Keratinocyte (primary cell): ENCODE measurements at regions not wholly inside any gene's neighbourhood (a gene's known extent, or its start where the extent isn't known, plus 50 kb on each side); places are given as distances from the start of the nearest gene placed in this dataset.

ENCODE experiments used
- DNase-seq: peaks from one replicate; pipeline ENCODE4 v3.0.0-alpha.2; 2011; ENCODE audit warnings: low read depth, missing footprints, low spot score
- FAIRE-seq: peaks from 2 replicates; lab custom pipeline; 2011; peaks lifted over from hg19 to GRCh38; lab: Jason Lieb, UNC
- H2AFZ ChIP-seq: 2 replicates; pipeline ENCODE4 v1.6.0; 2012; ENCODE audit warnings: low read length, control low read depth, inconsistent platforms; ENCODE audit not compliant: control insufficient read depth
- H3K27ac ChIP-seq: 2 replicates; pipeline ENCODE4 v1.5.1; 2011; ENCODE audit warnings: low read length; ENCODE audit not compliant: control insufficient read depth, insufficient read depth
- H3K27me3 ChIP-seq: 3 replicates; pipeline ENCODE4 v1.6.0; 2011; ENCODE audit warnings: low read length; ENCODE audit not compliant: control insufficient read depth, insufficient read depth; ENCODE audit errors: extremely low read depth
- H3K36me3 ChIP-seq, 2 experiments: 2 replicates in 1 of 2; 3 replicates in 1 of 2; pipeline ENCODE4 v1.5.1; 2011; ENCODE audit warnings: low read length in 2 of 2, mild to moderate bottlenecking in 1 of 2; ENCODE audit not compliant: control insufficient read depth in 2 of 2, insufficient read depth in 2 of 2; ENCODE audit errors: extremely low read depth in 1 of 2
- H3K4me1 ChIP-seq: 3 replicates; pipeline ENCODE4 v1.5.1; 2011; ENCODE audit warnings: low read length; ENCODE audit not compliant: control insufficient read depth, insufficient read depth; ENCODE audit errors: extremely low read depth
- H3K4me2 ChIP-seq: 3 replicates; pipeline ENCODE4 v1.6.0; 2011; ENCODE audit warnings: low read depth, low read length; ENCODE audit not compliant: control insufficient read depth, insufficient read depth; ENCODE audit errors: extremely low read depth
- H3K4me3 ChIP-seq, 3 experiments: fragments of 200-600 bp in 1 of 3; sonication (generic) in 1 of 3; 2 replicates in 2 of 3; 3 replicates in 1 of 3; pipeline ENCODE4 v1.5.1; 2011 to 2016; ENCODE audit warnings: low read length in 3 of 3, mild to moderate bottlenecking in 3 of 3, control low read depth in 2 of 3, inconsistent platforms in 1 of 3, low read depth in 1 of 3, mixed read lengths in 1 of 3, mixed run types in 1 of 3, moderate library complexity in 1 of 3; ENCODE audit not compliant: control insufficient read depth in 2 of 3, insufficient read depth in 2 of 3; ENCODE audit errors: extremely low read depth in 1 of 3
- H3K79me2 ChIP-seq: 2 replicates; pipeline ENCODE4 v1.6.0; 2012; ENCODE audit warnings: low read length; ENCODE audit not compliant: control insufficient read depth, insufficient read depth
- H3K9ac ChIP-seq: 3 replicates; pipeline ENCODE4 v1.6.0; 2011; ENCODE audit warnings: low read length; ENCODE audit not compliant: control insufficient read depth, insufficient read depth; ENCODE audit errors: extremely low read depth
- H3K9me1 ChIP-seq: 3 replicates; pipeline ENCODE4 v1.6.0; 2011; ENCODE audit warnings: low read length; ENCODE audit not compliant: control insufficient read depth, insufficient read depth; ENCODE audit errors: extremely low read depth
- H3K9me3 ChIP-seq: 2 replicates; pipeline ENCODE4 v1.5.1; 2012; ENCODE audit warnings: low read depth, low read length; ENCODE audit not compliant: control insufficient read depth
- H4K20me1 ChIP-seq: 3 replicates; pipeline ENCODE4 v1.6.0; 2011; ENCODE audit warnings: low read length; ENCODE audit not compliant: control insufficient read depth, insufficient read depth; ENCODE audit errors: extremely low read depth
- EZH2 ChIP-seq: IDR thresholded peaks from one replicate; pipeline ENCODE4 v1.6.1; 2012; ENCODE audit warnings: inconsistent platforms, mild to moderate bottlenecking, low read length, moderate library complexity
- dilution Hi-C: fragments of 300-500 bp; cut with MboI; formaldehyde crosslinking; loops from one replicate; pipeline ENCODE4 v1.7.0; 2020; ENCODE audit warnings: low sequenced_read_pairs; ENCODE audit not compliant: extremely low pct_ligation_motif_present
- TF ChIP-seq, protein P1 (sequence below), 3 experiments: IDR thresholded peaks in 1 of 3; conservative IDR thresholded peaks in 1 of 3; optimal IDR thresholded peaks in 1 of 3; 2 replicates in 2 of 3; 3 replicates in 1 of 3; pipeline versions ENCODE3 to v1.5.1; 2011; ENCODE audit warnings: low read length in 3 of 3, mild to moderate bottlenecking in 3 of 3, moderate library complexity in 2 of 3, control low read depth in 1 of 3, inconsistent platforms in 1 of 3; ENCODE audit not compliant: insufficient read depth in 2 of 3; ENCODE audit errors: extremely low read depth in 1 of 3

DNA sequence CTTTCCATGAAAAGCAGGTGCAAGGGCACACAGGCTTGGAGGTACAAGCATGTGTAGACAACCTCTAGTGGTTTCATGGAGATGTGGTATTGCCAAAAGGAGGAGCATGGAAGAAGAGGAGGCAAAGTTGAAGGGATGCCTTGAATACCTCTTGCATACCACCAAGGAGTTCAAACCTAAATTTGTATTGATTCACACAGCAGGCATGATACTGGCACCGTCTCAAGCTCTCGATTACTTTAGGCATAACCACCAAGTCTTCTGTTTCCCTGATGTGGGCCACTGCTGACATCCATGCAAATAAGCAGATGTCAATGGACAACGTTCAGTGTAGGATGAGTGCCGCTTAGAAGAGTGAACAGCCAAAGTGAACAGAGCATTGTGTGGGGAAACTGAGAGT, 87.1 kb downstream of the SCN11A start:
- Histone ChIP-seq H3K9me1 (no peaks in the 10 kb centered on the region), H3K9ac (no peak overlapping the region), H2AFZ (no peak overlapping the region), H3K4me2 (no peak overlapping the region), H3K27me3 (no peaks in the 10 kb centered on the region), H3K27ac (no peak overlapping the region), H3K79me2 (no peaks in the 10 kb centered on the region), H4K20me1 (no peaks in the 10 kb centered on the region), H3K9me3 (peaks cover 7% of the 10 kb centered on the region), H3K36me3 (no peaks in the 10 kb centered on the region), H3K4me1 (peaks cover 4% of the 10 kb centered on the region), H3K4me3 (no peak overlapping the region)
- FAIRE-seq, result no peak
- dilution Hi-C loops, result no loop called here
- DNase-seq, result no peak
- TF ChIP-seq, protein P1, sequence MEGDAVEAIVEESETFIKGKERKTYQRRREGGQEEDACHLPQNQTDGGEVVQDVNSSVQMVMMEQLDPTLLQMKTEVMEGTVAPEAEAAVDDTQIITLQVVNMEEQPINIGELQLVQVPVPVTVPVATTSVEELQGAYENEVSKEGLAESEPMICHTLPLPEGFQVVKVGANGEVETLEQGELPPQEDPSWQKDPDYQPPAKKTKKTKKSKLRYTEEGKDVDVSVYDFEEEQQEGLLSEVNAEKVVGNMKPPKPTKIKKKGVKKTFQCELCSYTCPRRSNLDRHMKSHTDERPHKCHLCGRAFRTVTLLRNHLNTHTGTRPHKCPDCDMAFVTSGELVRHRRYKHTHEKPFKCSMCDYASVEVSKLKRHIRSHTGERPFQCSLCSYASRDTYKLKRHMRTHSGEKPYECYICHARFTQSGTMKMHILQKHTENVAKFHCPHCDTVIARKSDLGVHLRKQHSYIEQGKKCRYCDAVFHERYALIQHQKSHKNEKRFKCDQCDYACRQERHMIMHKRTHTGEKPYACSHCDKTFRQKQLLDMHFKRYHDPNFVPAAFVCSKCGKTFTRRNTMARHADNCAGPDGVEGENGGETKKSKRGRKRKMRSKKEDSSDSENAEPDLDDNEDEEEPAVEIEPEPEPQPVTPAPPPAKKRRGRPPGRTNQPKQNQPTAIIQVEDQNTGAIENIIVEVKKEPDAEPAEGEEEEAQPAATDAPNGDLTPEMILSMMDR (optimal IDR thresholded peaks at IDR 0.05 in 1 of 3, IDR thresholded peaks at IDR 0.05 in 1 of 3, conservative IDR thresholded peaks at IDR 0.05 in 1 of 3; ENCODE audit: extremely low read depth in 1 of 3, insufficient read depth in 2 of 3, low read length in 3 of 3), result no peak
- no peak for TF ChIP-seq EZH2

DNA sequence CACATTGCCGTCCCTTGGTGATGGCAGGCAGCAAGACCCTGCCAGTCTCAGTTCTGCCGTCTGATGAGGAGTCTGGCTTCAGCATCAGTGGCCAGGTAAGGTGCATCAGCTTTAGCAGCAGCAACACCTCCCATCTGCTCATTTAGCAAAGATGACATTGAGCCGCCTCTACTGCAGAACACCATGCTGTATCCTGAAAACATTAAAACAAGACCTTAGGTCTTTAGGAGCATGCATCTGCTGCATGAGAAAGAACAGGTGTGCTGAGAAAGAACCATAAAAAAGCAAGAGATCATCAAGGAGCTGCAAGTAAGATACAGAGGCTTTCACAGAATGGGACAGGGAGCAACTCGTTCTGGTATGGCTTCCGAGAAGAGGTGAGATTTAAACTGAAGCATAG, 87.5 kb downstream of the SCN11A start:
- Histone ChIP-seq H3K9me1 (no peaks in the 10 kb centered on the region), H3K36me3 (no peaks in the 10 kb centered on the region), H3K27ac (no peak overlapping the region), H3K4me3 (no peak overlapping the region), H2AFZ (no peak overlapping the region), H3K27me3 (no peaks in the 10 kb centered on the region), H3K9me3 (peaks cover 7% of the 10 kb centered on the region), H3K4me2 (no peak overlapping the region), H3K4me1 (peaks cover 4% of the 10 kb centered on the region), H4K20me1 (no peaks in the 10 kb centered on the region), H3K79me2 (no peaks in the 10 kb centered on the region), H3K9ac (no peak overlapping the region)
- FAIRE-seq (no peak), DNase-seq (no peak)
- TF ChIP-seq, protein P1 (optimal IDR thresholded peaks at IDR 0.05 in 1 of 3, IDR thresholded peaks at IDR 0.05 in 1 of 3, conservative IDR thresholded peaks at IDR 0.05 in 1 of 3; ENCODE audit: extremely low read depth in 1 of 3, insufficient read depth in 2 of 3, low read length in 3 of 3), result no peak
- TF ChIP-seq EZH2, result no peak
- dilution Hi-C loops, result no loop called here
